Keratinocyte (primary cell): ENCODE measurements at regions not wholly inside any gene's neighbourhood (a gene's known extent, or its start where the extent isn't known, plus 50 kb on each side); places are given as distances from the start of the nearest gene placed in this dataset.
A peak's percentile ranks its signal among the peaks of the same experiment; 100 is the strongest.

ENCODE experiments used
- DNase-seq: peaks from one replicate; pipeline ENCODE4 v3.0.0-alpha.2; 2011; ENCODE audit warnings: low read depth, missing footprints, low spot score
- FAIRE-seq: peaks from 2 replicates; lab custom pipeline; 2011; peaks lifted over from hg19 to GRCh38; lab: Jason Lieb, UNC
- H2AFZ ChIP-seq: 2 replicates; pipeline ENCODE4 v1.6.0; 2012; ENCODE audit warnings: low read length, control low read depth, inconsistent platforms; ENCODE audit not compliant: control insufficient read depth
- H3K27ac ChIP-seq: 2 replicates; pipeline ENCODE4 v1.5.1; 2011; ENCODE audit warnings: low read length; ENCODE audit not compliant: control insufficient read depth, insufficient read depth
- H3K27me3 ChIP-seq: 3 replicates; pipeline ENCODE4 v1.6.0; 2011; ENCODE audit warnings: low read length; ENCODE audit not compliant: control insufficient read depth, insufficient read depth; ENCODE audit errors: extremely low read depth
- H3K36me3 ChIP-seq, 2 experiments: 2 replicates in 1 of 2; 3 replicates in 1 of 2; pipeline ENCODE4 v1.5.1; 2011; ENCODE audit warnings: low read length in 2 of 2, mild to moderate bottlenecking in 1 of 2; ENCODE audit not compliant: control insufficient read depth in 2 of 2, insufficient read depth in 2 of 2; ENCODE audit errors: extremely low read depth in 1 of 2
- H3K4me1 ChIP-seq: 3 replicates; pipeline ENCODE4 v1.5.1; 2011; ENCODE audit warnings: low read length; ENCODE audit not compliant: control insufficient read depth, insufficient read depth; ENCODE audit errors: extremely low read depth
- H3K4me2 ChIP-seq: 3 replicates; pipeline ENCODE4 v1.6.0; 2011; ENCODE audit warnings: low read depth, low read length; ENCODE audit not compliant: control insufficient read depth, insufficient read depth; ENCODE audit errors: extremely low read depth
- H3K4me3 ChIP-seq, 3 experiments: fragments of 200-600 bp in 1 of 3; sonication (generic) in 1 of 3; 2 replicates in 2 of 3; 3 replicates in 1 of 3; pipeline ENCODE4 v1.5.1; 2011 to 2016; ENCODE audit warnings: low read length in 3 of 3, mild to moderate bottlenecking in 3 of 3, control low read depth in 2 of 3, inconsistent platforms in 1 of 3, low read depth in 1 of 3, mixed read lengths in 1 of 3, mixed run types in 1 of 3, moderate library complexity in 1 of 3; ENCODE audit not compliant: control insufficient read depth in 2 of 3, insufficient read depth in 2 of 3; ENCODE audit errors: extremely low read depth in 1 of 3
- H3K79me2 ChIP-seq: 2 replicates; pipeline ENCODE4 v1.6.0; 2012; ENCODE audit warnings: low read length; ENCODE audit not compliant: control insufficient read depth, insufficient read depth
- H3K9ac ChIP-seq: 3 replicates; pipeline ENCODE4 v1.6.0; 2011; ENCODE audit warnings: low read length; ENCODE audit not compliant: control insufficient read depth, insufficient read depth; ENCODE audit errors: extremely low read depth
- H3K9me1 ChIP-seq: 3 replicates; pipeline ENCODE4 v1.6.0; 2011; ENCODE audit warnings: low read length; ENCODE audit not compliant: control insufficient read depth, insufficient read depth; ENCODE audit errors: extremely low read depth
- H3K9me3 ChIP-seq: 2 replicates; pipeline ENCODE4 v1.5.1; 2012; ENCODE audit warnings: low read depth, low read length; ENCODE audit not compliant: control insufficient read depth
- H4K20me1 ChIP-seq: 3 replicates; pipeline ENCODE4 v1.6.0; 2011; ENCODE audit warnings: low read length; ENCODE audit not compliant: control insufficient read depth, insufficient read depth; ENCODE audit errors: extremely low read depth
- EZH2 ChIP-seq: IDR thresholded peaks from one replicate; pipeline ENCODE4 v1.6.1; 2012; ENCODE audit warnings: inconsistent platforms, mild to moderate bottlenecking, low read length, moderate library complexity
- dilution Hi-C: fragments of 300-500 bp; cut with MboI; formaldehyde crosslinking; loops from one replicate; pipeline ENCODE4 v1.7.0; 2020; ENCODE audit warnings: low sequenced_read_pairs; ENCODE audit not compliant: extremely low pct_ligation_motif_present
- TF ChIP-seq, protein P1 (sequence below), 3 experiments: IDR thresholded peaks in 1 of 3; conservative IDR thresholded peaks in 1 of 3; optimal IDR thresholded peaks in 1 of 3; 2 replicates in 2 of 3; 3 replicates in 1 of 3; pipeline versions ENCODE3 to v1.5.1; 2011; ENCODE audit warnings: low read length in 3 of 3, mild to moderate bottlenecking in 3 of 3, moderate library complexity in 2 of 3, control low read depth in 1 of 3, inconsistent platforms in 1 of 3; ENCODE audit not compliant: insufficient read depth in 2 of 3; ENCODE audit errors: extremely low read depth in 1 of 3

DNA sequence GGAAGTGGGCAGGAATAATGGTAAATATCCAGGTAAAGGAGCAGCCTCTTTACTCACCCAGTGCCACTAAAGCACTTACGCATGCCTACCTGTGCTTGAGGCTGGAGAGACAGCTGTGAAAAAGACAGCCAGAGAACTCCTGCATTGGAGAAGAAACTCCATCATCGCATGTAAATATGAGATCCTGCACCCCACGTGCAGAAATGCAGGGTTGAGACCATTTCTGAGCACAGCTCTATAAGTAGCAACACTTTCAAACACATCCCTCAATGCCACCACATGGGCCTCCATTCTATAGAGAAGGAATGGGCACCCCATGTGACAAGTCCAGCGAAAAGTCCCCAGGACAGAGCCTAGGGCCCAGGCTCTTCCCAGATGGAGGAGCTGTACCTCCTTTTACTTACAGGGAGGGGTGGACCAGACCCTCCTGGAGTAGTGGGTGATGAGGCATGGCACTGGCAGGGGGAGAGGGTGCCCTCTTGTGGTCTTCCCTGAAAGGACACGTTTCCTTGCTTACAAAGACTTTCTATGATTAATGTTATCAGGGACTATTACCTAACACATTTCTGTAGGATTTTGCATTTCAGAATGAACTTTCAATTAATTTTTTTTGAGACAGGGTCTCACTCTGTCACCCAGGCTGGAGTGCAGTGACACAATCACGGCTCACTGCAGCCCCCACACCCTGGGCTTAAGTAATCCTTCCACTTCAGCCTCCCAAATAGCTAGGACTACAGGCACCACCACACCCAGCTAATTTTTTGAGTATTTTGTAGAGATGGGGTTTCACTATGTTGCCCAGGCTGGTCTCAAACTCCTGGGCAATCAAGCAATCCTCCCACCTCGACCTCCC lies 55.3 kb upstream of the IL17B start:
- Histone ChIP-seq H4K20me1 (no peaks in the 10 kb centered on the region), H2AFZ (no peak overlapping the region), H3K36me3 (no peaks in the 10 kb centered on the region), H3K4me1 (peaks cover 12% of the 10 kb centered on the region), H3K9me3 (no peaks in the 10 kb centered on the region), H3K9me1 (no peaks in the 10 kb centered on the region), H3K4me2 (no peak overlapping the region), H3K4me3 (no peak overlapping the region), H3K9ac (no peak overlapping the region), H3K27me3 (no peaks in the 10 kb centered on the region), H3K27ac (no peak overlapping the region), H3K79me2 (no peaks in the 10 kb centered on the region)
- dilution Hi-C loops = no loop called here
- peak; percentile 13 for FAIRE-seq
- DNase-seq = peak; percentile 25
- TF ChIP-seq EZH2 = no peak
- TF ChIP-seq, protein P1, sequence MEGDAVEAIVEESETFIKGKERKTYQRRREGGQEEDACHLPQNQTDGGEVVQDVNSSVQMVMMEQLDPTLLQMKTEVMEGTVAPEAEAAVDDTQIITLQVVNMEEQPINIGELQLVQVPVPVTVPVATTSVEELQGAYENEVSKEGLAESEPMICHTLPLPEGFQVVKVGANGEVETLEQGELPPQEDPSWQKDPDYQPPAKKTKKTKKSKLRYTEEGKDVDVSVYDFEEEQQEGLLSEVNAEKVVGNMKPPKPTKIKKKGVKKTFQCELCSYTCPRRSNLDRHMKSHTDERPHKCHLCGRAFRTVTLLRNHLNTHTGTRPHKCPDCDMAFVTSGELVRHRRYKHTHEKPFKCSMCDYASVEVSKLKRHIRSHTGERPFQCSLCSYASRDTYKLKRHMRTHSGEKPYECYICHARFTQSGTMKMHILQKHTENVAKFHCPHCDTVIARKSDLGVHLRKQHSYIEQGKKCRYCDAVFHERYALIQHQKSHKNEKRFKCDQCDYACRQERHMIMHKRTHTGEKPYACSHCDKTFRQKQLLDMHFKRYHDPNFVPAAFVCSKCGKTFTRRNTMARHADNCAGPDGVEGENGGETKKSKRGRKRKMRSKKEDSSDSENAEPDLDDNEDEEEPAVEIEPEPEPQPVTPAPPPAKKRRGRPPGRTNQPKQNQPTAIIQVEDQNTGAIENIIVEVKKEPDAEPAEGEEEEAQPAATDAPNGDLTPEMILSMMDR (optimal IDR thresholded peaks at IDR 0.05 in 1 of 3, IDR thresholded peaks at IDR 0.05 in 1 of 3, conservative IDR thresholded peaks at IDR 0.05 in 1 of 3; ENCODE audit: extremely low read depth in 1 of 3, insufficient read depth in 2 of 3, low read length in 3 of 3) = peak in 2 of 3 experiments; percentile 86 to 88

DNA sequence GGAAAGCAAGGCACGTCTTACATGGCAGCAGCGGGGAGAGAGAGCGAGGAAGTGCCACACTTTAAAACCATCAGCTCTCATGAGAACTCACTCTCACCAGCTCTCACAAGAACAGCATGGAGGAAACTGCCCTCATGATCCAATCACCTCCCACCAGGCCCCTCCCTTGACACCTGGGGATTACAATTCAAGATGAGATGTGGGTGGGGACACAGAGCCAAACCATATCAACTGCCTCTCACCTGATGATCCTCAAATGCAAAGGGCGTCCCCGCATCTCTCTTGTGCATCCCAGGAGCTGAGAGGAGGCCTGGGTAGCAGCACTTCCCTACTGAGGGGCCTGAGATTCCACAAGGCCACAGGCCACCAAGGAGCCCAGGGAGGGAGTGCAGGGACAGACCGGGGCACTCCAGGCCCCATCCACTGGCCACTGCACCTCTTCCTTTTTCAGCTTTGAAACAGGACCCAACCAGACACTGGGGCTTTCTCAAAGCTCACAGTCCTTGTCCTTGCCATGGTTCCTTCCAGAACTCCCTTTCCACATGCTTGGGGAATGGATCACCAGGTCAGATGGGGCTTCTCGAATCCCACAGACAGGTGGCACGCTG lies 54.5 kb upstream of the IL17B start:
- Histone ChIP-seq H4K20me1 (no peaks in the 10 kb centered on the region), H3K4me1 (peaks cover 9% of the 10 kb centered on the region), H3K4me2 (no peak overlapping the region), H3K27me3 (no peaks in the 10 kb centered on the region), H3K9me3 (no peaks in the 10 kb centered on the region), H3K9ac (no peak overlapping the region), H3K27ac (no peak overlapping the region), H3K9me1 (no peaks in the 10 kb centered on the region), H2AFZ (no peak overlapping the region), H3K79me2 (no peaks in the 10 kb centered on the region), H3K36me3 (no peaks in the 10 kb centered on the region), H3K4me3 (no peak overlapping the region)
- TF ChIP-seq, protein P1 (optimal IDR thresholded peaks at IDR 0.05 in 1 of 3, IDR thresholded peaks at IDR 0.05 in 1 of 3, conservative IDR thresholded peaks at IDR 0.05 in 1 of 3; ENCODE audit: extremely low read depth in 1 of 3, insufficient read depth in 2 of 3, low read length in 3 of 3) = no peak
- TF ChIP-seq EZH2 = no peak
- DNase-seq (no peak), FAIRE-seq (no peak)
- dilution Hi-C loops = no loop called here
